ENCODE measurements at regions not wholly inside any gene's neighbourhood (a gene's known extent, or its start where the extent isn't known, plus 50 kb on each side); places are given as distances from the start of the nearest gene placed in this dataset.

GRCh38 chr10:78547905-78548304 is 514.2 kb downstream of the RPS24 start:
- no peak for TF ChIP-seq CTCF (IDR thresholded peaks at IDR 0.05)
- no peak overlapping the region for H3K27ac ChIP-seq
- no peak overlapping the region for H3K4me3 ChIP-seq
- DNase-seq (no peak), ATAC-seq (no peak)
- peaks cover 0 to 35% (median 16%) of the 10 kb centered on the region in 9 donors for H3K4me1 ChIP-seq
- H3K9me3 ChIP-seq: no peaks in the 10 kb centered on the region
- intact Hi-C loops (cut with DNase I): no loop called here
- H3K27me3 ChIP-seq: peaks cover 0 to 4% (median 0%) of the 10 kb centered on the region in 7 donors
- no peaks in the 10 kb centered on the region for H3K36me3 ChIP-seq

GRCh38 chr10:78548369-78548768 is 514.7 kb downstream of the RPS24 start:
- intact Hi-C loops (cut with DNase I): no loop called here
- no peaks in the 10 kb centered on the region for H3K36me3 ChIP-seq
- no peak overlapping the region for H3K4me3 ChIP-seq
- TF ChIP-seq CTCF (IDR thresholded peaks at IDR 0.05): no peak
- 65 to 72% methylated on average over 3 of the region's 3 CpGs for WGBS, 2 donors
- no peak for DNase-seq
- H3K9me3 ChIP-seq: no peaks in the 10 kb centered on the region
- H3K27me3 ChIP-seq: peaks cover 0 to 4% (median 0%) of the 10 kb centered on the region in 7 donors
- H3K4me1 ChIP-seq: peaks cover 0 to 33% (median 18%) of the 10 kb centered on the region in 9 donors
- ATAC-seq: no peak
- no peak overlapping the region for H3K27ac ChIP-seq

DNA sequence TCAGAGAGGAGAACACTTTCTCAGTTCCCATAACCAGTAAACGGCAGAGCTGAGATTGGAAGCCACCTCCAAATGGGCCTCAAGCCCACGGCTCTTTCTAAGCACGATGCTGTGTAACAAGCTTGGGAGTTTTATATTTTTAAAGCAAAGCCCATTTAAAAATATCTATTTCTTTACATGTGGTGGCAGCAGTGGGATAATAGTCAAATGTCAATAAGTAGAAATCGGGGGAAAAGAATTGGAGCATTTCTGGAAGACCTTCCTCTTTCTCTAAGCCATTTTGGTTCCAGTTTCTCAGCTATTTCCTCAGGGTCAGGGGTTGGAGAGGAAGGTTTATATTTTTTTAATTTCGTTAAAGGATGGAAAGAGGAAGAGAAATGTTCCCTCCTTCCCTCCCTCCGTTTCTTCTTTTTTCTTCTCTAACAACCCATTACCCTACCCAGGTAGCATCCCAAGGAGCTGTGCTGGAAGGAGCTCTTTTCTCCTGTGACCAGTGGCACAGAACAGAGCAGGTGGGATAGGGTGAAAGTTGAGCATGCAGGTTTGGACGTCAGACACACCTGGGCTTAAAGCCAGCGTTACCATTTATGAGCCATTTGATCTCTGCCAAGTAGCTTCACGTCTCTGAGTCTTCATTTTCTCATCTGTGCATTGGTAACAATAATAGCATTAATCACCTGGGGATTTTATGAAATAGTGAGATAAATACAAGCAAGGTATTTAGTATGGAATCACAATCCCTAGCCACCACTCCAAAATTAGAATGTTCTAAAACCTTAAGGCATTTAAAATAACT is 515.7 kb downstream of the RPS24 start:
- intact Hi-C loops (cut with DNase I): no loop called here
- no peak for TF ChIP-seq CTCF (IDR thresholded peaks at IDR 0.05)
- H3K4me3 ChIP-seq: no peak overlapping the region
- peaks cover 0 to 26% (median 13%) of the 10 kb centered on the region in 9 donors for H3K4me1 ChIP-seq
- DNase-seq: no peak
- no peak for ATAC-seq
- peaks cover 0 to 4% (median 0%) of the 10 kb centered on the region in 7 donors for H3K27me3 ChIP-seq
- no peaks in the 10 kb centered on the region for H3K36me3 ChIP-seq
- no peaks in the 10 kb centered on the region for H3K9me3 ChIP-seq
- no peak overlapping the region for H3K27ac ChIP-seq
- WGBS, 2 donors: 73 to 75% methylated on average over 9 of the region's 9 CpGs

DNA sequence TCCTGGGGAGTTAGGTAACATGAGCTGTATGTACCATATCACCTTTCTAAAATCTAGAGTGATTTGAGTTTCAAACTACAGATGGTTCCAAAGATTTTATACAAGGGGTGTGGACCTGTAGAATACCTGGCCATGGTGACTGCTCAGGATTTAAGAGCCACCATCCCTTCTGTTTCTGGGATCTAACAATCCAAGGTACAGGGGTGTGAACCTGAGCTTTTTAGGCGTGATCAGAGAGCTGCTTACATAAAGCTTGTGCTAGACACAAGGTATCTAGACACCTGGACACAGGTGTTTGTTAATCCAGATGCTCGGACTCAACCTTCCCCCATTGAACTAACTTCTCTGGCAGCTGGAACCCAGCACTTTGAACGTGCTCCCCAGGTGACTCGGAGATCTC is 516.4 kb downstream of the RPS24 start:
- 95 to 96% methylated on average over 4 of the region's 4 CpGs for WGBS, 2 donors
- H3K4me3 ChIP-seq: no peak overlapping the region

More for the DNA sequence above, 516.4 kb downstream of the RPS24 start:
- no peaks in the 10 kb centered on the region for H3K9me3 ChIP-seq
- H3K4me1 ChIP-seq: peaks cover 0 to 21% (median 13%) of the 10 kb centered on the region in 9 donors
- no peak overlapping the region for H3K27ac ChIP-seq
- intact Hi-C loops (cut with DNase I): no loop called here
- TF ChIP-seq CTCF (IDR thresholded peaks at IDR 0.05): no peak
- DNase-seq (no peak), ATAC-seq (no peak)
- no peaks in the 10 kb centered on the region for H3K36me3 ChIP-seq
- peaks cover 0 to 4% (median 0%) of the 10 kb centered on the region in 7 donors for H3K27me3 ChIP-seq
